ENCODE measurements at regions not wholly inside any gene's neighbourhood (a gene's known extent, or its start where the extent isn't known, plus 50 kb on each side); places are given as distances from the start of the nearest gene placed in this dataset.

DNA sequence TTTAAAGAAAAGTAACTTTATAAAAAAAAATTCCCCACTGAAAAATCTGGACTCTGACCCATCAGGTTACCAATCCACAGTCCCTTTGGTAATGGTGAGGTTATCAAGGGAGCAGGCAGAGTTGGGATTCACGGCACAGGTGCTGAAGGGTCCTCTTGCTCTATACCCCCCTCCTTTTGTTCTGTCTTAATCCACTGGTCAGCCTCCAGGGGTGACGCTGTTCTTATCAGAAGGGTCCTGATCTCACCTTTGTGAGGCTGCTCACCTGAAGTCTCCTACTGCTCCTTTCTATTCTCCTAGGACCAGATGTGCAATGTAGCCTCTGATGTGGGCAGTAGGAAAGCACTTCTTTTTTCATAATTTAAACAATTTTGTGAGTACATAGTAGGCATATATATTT, 80.6 kb upstream of the E2F8 start:
- ATAC-seq (no peak), DNase-seq (ENCODE audit: extremely low read depth in 1 of 4, low spot score in 3 of 4) (no peak), FAIRE-seq (no peak)
- Histone ChIP-seq H3K4me1 (replicated peaks in 1 of 2; ENCODE audit: control insufficient read depth in 2 of 2, insufficient read depth in 2 of 2, low read length in 2 of 2) (no peaks in the 10 kb centered on the region), H3K27me3 (ENCODE audit: control insufficient read depth in 2 of 2, insufficient read depth in 2 of 2, low read length in 2 of 2) (peaks cover 0 to 10% of the 10 kb centered on the region in 2 experiments; a peak in 2 of 5 replicates), H3K4me3 (no peak overlapping the region), H3K4me2 (ENCODE audit: insufficient read depth, low read length) (no peak overlapping the region), H3K9ac (ENCODE audit: insufficient read depth in 1 of 2, low read depth in 2 of 2, low read length in 2 of 2) (no peak overlapping the region), H4K20me1 (replicated peaks; ENCODE audit: control insufficient read depth, insufficient read depth, low read length) (no peaks in the 10 kb centered on the region), H2AFZ (ENCODE audit: low read depth, low read length) (no peak overlapping the region), H3K9me3 (replicated peaks; ENCODE audit: control insufficient read depth, insufficient read depth, low read depth, low read length) (no peaks in the 10 kb centered on the region), H3K79me2 (ENCODE audit: control insufficient read depth, insufficient read depth, low read length) (no peaks in the 10 kb centered on the region), H3K27ac (ENCODE audit: extremely low read depth, low read depth, low read length) (no peak overlapping the region), H3K9me1 (ENCODE audit: control insufficient read depth, insufficient read depth, low read length) (no peaks in the 10 kb centered on the region), H3K36me3 (ENCODE audit: control insufficient read depth, insufficient read depth, low read length) (no peaks in the 10 kb centered on the region)
- WGBS (ENCODE audit: insufficient coverage, low coverage, missing lambda C conversion rate), result 0% methylated on average over 1 of the region's 2 CpGs
- in situ Hi-C loops (cut with MboI), result loop anchor here (25.0 kb wide), 1 partner anchor 566 kb away; no protein-coding TSS in a partner anchor
- TF ChIP-seq SP1 (CRISPR knock-in tag; IDR thresholded peaks at IDR 0.05) (no peak), GABPA (tag; conservative IDR thresholded peaks at IDR 0.05; ENCODE audit: low read depth) (no peak), ARID2 (IDR thresholded peaks at IDR 0.05) (no peak), ZC3H8 (IDR thresholded peaks at IDR 0.05) (no peak), NONO (IDR thresholded peaks at IDR 0.05; ENCODE audit: low read depth in 2 of 2, low read length in 1 of 2) (no peak), RBM25 (IDR thresholded peaks at IDR 0.05; ENCODE audit: low read depth, low read length, severe bottlenecking) (no peak), ZNF212 (CRISPR knock-in tag; IDR thresholded peaks at IDR 0.05) (no peak), NR3C1 (CRISPR knock-in tag; IDR thresholded peaks at IDR 0.05) (no peak), ZNF785 (CRISPR knock-in tag; IDR thresholded peaks at IDR 0.05) (no peak), NFIX (CRISPR knock-in tag; IDR thresholded peaks at IDR 0.05; ENCODE audit: low read depth) (no peak), GTF2B (IDR thresholded peaks at IDR 0.05; ENCODE audit: extremely low read depth, insufficient read length) (no peak)
- TF ChIP-seq, protein P1, sequence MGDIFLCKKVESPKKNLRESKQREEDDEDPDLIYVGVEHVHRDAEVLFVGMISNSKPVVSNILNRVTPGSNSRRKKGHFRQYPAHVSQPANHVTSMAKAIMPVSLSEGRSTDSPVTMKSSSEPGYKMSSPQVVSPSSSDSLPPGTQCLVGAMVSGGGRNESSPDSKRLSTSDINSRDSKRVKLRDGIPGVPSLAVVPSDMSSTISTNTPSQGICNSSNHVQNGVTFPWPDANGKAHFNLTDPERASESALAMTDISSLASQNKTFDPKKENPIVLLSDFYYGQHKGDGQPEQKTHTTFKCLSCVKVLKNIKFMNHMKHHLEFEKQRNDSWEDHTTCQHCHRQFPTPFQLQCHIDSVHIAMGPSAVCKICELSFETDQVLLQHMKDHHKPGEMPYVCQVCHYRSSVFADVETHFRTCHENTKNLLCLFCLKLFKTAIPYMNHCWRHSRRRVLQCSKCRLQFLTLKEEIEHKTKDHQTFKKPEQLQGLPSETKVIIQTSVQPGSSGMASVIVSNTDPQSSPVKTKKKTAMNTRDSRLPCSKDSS (IDR thresholded peaks at IDR 0.05; ENCODE audit: low read depth, partially characterized antibody), result no peak
- TF ChIP-seq, protein P2, sequence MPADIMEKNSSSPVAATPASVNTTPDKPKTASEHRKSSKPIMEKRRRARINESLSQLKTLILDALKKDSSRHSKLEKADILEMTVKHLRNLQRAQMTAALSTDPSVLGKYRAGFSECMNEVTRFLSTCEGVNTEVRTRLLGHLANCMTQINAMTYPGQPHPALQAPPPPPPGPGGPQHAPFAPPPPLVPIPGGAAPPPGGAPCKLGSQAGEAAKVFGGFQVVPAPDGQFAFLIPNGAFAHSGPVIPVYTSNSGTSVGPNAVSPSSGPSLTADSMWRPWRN (IDR thresholded peaks at IDR 0.05; ENCODE audit: low read depth), result no peak
- POLR2A ChIA-PET, result no interaction called here
- CTCF ChIA-PET (ENCODE audit: low intra/inter-chr PET ratio), result no interaction called here
- no TSS peak for BruUV-seq (replicated peaks)
- intact Hi-C loops (cut with micrococcal nuclease), result no loop called here
